ENCODE measurements at regions not wholly inside any gene's neighbourhood (a gene's known extent, or its start where the extent isn't known, plus 50 kb on each side); places are given as distances from the start of the nearest gene placed in this dataset.

DNA sequence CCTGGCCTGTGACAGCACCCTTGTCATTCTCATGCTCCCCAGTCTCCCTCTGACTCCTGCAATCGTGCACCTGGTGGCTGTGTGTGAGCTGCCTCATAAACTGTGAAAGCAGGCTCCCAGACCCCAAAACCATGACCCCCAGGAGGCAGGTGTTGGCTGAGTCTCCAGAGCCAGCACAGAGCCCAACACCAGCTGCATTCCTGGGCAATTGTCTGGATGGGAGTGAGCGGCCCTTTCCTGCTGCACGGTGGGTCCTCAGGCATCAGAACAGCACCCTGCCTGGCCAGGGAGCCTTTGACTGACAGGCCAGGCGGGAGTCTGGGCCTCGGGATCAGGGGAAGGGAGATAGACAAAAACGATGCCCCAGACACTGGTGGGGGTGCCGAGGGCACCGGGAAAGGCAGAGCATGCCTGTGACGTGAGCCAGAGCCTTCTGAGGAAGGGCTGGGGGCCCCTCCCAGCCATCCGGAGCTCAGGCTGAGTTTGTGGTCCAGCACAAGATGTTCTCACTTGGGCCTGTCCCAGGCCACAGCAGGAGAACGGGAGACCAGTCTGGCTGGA is 135.1 kb upstream of the GPC1 start:
- TF ChIP-seq EZH2 (IDR thresholded peaks at IDR 0.05; ENCODE audit: low read length, missing control alignments): no peak
- TF ChIP-seq CTCF (conservative IDR thresholded peaks at IDR 0.05 in 1 of 2, IDR thresholded peaks at IDR 0.05 in 1 of 2; ENCODE audit: low read depth in 1 of 2, low read length in 2 of 2): no peak
